GM12872 (cell line): ENCODE measurements at regions not wholly inside any gene's neighbourhood (a gene's known extent, or its start where the extent isn't known, plus 50 kb on each side); places are given as distances from the start of the nearest gene placed in this dataset.

Experiments
- TF ChIP-seq, protein P1 (sequence below): IDR thresholded peaks from 3 replicates; pipeline ENCODE4 v1.5.1; 2011; ENCODE audit warnings: low read depth, mild to moderate bottlenecking, low read length, moderate library complexity; ENCODE audit not compliant: insufficient read depth

DNA sequence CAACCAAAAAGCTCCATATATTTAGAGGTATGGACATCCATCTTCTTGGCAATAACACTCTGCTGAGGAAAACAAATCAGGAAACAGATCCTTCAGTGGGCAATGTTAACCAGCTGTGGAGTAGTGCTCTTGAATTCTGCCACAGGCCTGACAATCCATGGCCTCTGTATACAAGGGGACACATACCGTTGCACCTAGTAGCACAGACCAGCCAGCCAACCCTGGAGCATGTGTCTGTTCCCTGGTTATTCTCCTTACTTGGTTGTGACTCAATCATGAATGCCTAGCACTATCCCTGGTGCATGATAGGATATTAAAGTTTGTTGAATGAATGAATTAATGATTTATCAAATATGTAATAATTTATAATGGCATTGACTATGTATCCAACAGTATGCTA, 261.4 kb upstream of the MGAT5 start:
- TF ChIP-seq, protein P1, sequence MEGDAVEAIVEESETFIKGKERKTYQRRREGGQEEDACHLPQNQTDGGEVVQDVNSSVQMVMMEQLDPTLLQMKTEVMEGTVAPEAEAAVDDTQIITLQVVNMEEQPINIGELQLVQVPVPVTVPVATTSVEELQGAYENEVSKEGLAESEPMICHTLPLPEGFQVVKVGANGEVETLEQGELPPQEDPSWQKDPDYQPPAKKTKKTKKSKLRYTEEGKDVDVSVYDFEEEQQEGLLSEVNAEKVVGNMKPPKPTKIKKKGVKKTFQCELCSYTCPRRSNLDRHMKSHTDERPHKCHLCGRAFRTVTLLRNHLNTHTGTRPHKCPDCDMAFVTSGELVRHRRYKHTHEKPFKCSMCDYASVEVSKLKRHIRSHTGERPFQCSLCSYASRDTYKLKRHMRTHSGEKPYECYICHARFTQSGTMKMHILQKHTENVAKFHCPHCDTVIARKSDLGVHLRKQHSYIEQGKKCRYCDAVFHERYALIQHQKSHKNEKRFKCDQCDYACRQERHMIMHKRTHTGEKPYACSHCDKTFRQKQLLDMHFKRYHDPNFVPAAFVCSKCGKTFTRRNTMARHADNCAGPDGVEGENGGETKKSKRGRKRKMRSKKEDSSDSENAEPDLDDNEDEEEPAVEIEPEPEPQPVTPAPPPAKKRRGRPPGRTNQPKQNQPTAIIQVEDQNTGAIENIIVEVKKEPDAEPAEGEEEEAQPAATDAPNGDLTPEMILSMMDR, result no peak

DNA sequence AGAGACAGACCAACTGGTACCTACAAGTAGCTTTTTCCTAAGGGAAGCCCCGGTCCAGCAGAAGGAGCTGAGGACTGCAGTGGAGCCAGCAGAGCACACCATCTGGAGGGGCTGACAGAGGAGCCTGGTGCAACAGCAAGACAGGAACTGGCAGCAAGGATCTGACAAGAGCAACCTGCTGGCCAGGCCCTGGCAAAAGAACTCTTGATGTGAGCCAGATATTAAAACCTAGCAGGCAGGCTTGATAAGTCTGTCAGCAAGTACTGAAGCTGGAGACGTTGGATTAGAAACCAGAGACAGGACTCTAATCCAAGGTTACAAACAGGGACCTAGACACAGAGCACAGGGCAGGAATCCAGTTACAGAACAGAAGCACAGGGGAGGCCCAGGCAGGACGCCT, 260.7 kb upstream of the MGAT5 start:
- TF ChIP-seq, protein P1, result no peak

DNA sequence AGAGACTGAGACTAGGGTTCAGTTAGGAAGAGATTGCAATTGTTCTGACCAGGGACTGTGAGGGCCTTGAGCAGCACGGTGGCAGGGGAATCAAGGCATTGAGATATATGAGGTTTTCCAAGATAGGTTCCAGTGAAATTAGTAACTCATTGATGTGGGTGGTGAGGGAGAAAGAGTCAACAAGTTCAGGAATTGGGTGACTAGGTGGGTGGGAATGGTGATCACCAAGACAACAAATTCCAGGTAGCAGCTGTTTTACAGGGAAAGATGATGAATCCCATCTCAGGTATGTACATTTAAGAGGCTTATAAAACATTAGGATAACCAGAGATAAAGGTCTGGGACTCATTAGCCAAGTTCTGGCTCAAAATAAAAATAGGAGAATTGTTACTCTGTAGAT, 251.5 kb upstream of the MGAT5 start:
- TF ChIP-seq, protein P1, result no peak

DNA sequence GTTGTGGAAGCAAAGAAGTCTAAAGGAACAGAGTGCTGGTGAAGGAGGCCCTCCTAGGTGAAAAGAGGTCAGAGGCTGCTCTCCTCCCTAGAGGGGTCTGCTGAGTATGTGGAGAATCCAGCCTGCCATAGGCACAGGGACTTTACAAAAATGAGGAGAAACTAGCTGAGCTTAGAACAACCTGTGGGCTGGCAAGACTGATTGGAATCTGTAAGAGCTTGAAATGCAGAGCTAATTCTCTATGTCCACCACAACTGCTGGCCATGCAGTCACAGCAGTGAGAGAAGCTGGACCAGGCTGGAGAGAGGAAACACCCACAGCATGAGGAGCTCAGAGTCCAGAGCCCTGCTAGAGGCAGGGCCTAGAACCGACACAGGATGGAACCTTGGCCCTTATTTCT, 251.0 kb upstream of the MGAT5 start:
- TF ChIP-seq, protein P1, result no peak

DNA sequence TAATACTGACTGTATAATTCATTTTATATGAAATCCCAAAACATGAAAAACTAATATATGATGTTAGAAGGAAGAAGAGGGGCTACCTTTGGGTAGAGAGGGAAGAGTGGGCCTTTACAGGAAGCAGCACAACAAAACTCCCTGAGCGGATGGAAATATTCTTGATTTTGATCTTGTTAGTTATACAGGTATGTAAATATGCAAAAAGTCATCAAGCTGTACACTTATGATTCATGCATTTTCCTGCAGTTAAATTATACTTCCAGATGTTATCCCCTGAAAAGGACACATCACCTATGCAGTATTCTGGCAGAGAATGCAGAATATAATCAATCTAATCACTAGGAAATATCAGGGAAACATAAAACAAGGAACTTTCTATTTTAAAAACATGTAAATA, 249.4 kb upstream of the MGAT5 start:
- TF ChIP-seq, protein P1, result no peak

DNA sequence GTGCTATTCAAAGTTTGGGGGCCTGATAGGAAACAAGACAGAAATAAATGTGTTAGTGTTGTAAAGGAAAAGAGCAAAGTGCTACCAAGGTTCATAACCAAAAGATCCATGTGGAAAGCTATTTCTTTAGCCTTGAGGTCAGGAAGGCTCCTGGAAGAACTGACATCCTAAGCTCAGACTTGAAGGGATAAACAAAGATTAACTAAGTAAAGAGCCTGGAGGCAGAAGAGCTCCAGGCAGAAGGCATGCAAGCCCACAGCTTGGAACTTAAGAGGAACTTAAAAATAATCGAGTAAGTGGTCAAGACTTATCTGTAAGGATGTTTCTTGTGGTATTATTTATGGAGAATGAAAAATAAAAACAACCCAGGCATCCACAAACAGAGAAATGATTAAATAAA, 245.0 kb upstream of the MGAT5 start:
- TF ChIP-seq, protein P1, result no peak

DNA sequence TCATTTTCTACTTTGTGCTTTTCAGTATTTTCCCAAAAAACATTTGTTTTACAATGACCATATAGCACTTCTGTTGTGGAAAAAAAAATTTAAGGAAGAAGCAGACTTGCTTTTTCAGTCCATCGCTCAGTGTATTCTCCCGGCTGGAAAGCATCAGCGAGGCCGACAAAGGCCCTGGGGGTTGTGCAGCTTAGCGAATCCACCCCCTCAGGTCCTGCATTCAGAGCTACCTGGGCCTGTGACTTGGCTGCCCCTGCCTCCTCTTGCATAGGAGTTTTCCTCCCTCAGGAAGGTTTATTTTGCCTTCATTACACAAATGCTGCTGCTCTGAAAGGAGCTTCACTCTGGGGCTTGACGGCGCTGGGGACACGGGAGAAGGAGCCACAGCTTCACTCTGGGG, 244.4 kb upstream of the MGAT5 start:
- TF ChIP-seq, protein P1, result no peak
